Adrenal gland (tissue), 9 donors: ENCODE measurements at regions not wholly inside any gene's neighbourhood (a gene's known extent, or its start where the extent isn't known, plus 50 kb on each side); places are given as distances from the start of the nearest gene placed in this dataset.
A peak's percentile ranks its signal among the peaks of the same experiment; 100 is the strongest.

Source experiments
- DNase-seq, 7 donors: peaks; one replicate each; pipeline ENCODE4 v3.0.0-alpha.2; 2019 to 2020
- H3K27ac ChIP-seq, 5 donors: fragments of 200-600 bp; sonication (generic) in 4 of 5; 1 replicate in 3 of 5; 2 replicates in 2 of 5; pipeline versions ENCODE4 v1.5.1 to v1.8.0; 2016 to 2020; ENCODE audit warnings: mild to moderate bottlenecking in 1 of 5
- H3K27me3 ChIP-seq: fragments of 200-600 bp; 2 replicates; pipeline ENCODE4 v1.8.0; 2021
- H3K36me3 ChIP-seq, 2 donors: fragments of 200-600 bp; replicated peaks in 1 of 2; 1 replicate in 1 of 2; 2 replicates in 1 of 2; pipeline versions ENCODE4 v1.5.1 to v1.8.0; 2018 to 2022
- H3K4me1 ChIP-seq, 2 donors: fragments of 200-600 bp; replicated peaks in 1 of 2; 1 replicate in 1 of 2; 2 replicates in 1 of 2; pipeline versions ENCODE4 v1.5.1 to v1.8.0; 2018 to 2021
- H3K4me3 ChIP-seq, 4 donors: fragments of 200-600 bp; sonication (generic) in 3 of 4; one replicate each; pipeline ENCODE4 v1.5.1; 2016 to 2018
- H3K9me3 ChIP-seq, 3 donors: fragments of 200-600 bp; sonication (generic) in 1 of 3; replicated peaks in 1 of 3; 1 replicate in 2 of 3; 2 replicates in 1 of 3; pipeline versions ENCODE4 v1.5.1 to v1.8.0; 2016 to 2021
- POLR2A ChIP-seq, 2 donors: fragments of 450-650 bp; IDR thresholded peaks; one replicate each; pipeline ENCODE4 v1.6.1; 2017; ENCODE audit warnings: antibody characterized with exemption in 2 of 2, mild to moderate bottlenecking in 2 of 2, moderate library complexity in 1 of 2
- WGBS, 4 donors: extraction: QIAGEN DNeasy Blood & Tissue Kit in 2 of 4; methylation state at CpG; one replicate each; pipeline versions ENCODE4 v1.1.5 to v1.1.7; 2013 to 2017; 5-methylcytosine and 5-hydroxymethylcytosine counted together
- intact Hi-C, 2 donors: fragments of 100-400 bp; cut with DNase I; formaldehyde crosslinking; loops; one replicate each; pipeline versions ENCODE4 v1.14.1 to v1.15.0; 2022 to 2023
- TF ChIP-seq, protein P1 (sequence below), 6 experiments: fragments of 450-650 bp in 4 of 6; fragments of 200-600 bp in 2 of 6; sonication (generic) in 1 of 6; IDR thresholded peaks; 1 replicate in 5 of 6; 2 replicates in 1 of 6; pipeline versions ENCODE4 v1.5.1 to v1.8.0; 2016 to 2021; ENCODE audit warnings: antibody characterized with exemption in 6 of 6, mild to moderate bottlenecking in 2 of 6, moderate library complexity in 1 of 6
- donor health status: healthy with polysubstance abuse.
- donor health status: Bipolar disorder and iron deficiency.
- donor health status: DM: yes; HTN: yes; CAD: no.
- donor health status: DM: no; HTN: no; CAD: no.
- donor health status: DM: no; HTN: no; CAD: no.

DNA sequence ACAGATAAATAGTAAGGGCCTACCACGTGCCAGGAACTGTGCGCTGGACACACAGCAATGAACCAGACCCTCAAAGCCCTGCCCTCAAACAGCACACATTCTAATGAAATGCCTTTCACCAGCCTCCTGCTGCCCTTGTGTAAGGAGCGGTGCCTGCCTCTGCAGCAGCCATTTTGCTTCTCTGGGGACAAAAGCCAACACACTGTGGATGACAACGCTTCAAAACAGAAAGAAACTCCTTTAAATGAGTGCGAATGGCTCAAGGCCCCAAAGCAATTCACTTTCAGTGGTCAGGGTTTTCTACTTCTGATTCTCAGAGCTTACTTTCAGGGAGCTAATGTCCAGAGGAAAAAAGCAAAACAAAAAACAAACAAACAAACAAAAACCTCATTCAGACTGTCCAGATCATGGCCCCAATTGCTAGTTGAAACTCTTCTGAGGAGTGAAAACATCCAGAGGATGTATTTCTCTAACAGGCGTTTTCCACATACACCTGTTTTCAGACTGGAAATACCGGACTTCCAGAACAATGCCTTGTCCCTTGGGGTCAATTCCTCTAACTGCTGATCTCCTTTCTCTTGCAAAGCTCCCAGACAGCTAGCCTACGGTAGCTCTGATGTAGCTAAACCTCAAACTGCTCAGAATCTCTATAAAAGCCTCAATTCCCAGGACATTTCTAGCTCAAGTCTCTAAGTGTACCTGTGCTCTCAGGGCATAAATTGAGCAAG, 323.3 kb upstream of the ZNF521 start:
- Histone ChIP-seq H3K4me1 (no peaks in the 10 kb centered on the region), H3K27me3 (no peaks in the 10 kb centered on the region), H3K4me3 (no peak overlapping the region), H3K27ac (no peak overlapping the region), H3K9me3 (no peaks in the 10 kb centered on the region), H3K36me3 (no peaks in the 10 kb centered on the region)
- DNase-seq: no peak
- WGBS, 4 donors: 78 to 87% (median 81%) methylated on average over 8 of the region's 8 CpGs
- no peak for TF ChIP-seq POLR2A (IDR thresholded peaks at IDR 0.05)
- TF ChIP-seq, protein P1, sequence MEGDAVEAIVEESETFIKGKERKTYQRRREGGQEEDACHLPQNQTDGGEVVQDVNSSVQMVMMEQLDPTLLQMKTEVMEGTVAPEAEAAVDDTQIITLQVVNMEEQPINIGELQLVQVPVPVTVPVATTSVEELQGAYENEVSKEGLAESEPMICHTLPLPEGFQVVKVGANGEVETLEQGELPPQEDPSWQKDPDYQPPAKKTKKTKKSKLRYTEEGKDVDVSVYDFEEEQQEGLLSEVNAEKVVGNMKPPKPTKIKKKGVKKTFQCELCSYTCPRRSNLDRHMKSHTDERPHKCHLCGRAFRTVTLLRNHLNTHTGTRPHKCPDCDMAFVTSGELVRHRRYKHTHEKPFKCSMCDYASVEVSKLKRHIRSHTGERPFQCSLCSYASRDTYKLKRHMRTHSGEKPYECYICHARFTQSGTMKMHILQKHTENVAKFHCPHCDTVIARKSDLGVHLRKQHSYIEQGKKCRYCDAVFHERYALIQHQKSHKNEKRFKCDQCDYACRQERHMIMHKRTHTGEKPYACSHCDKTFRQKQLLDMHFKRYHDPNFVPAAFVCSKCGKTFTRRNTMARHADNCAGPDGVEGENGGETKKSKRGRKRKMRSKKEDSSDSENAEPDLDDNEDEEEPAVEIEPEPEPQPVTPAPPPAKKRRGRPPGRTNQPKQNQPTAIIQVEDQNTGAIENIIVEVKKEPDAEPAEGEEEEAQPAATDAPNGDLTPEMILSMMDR (IDR thresholded peaks at IDR 0.05): no peak
- intact Hi-C loops: no loop called here

DNA sequence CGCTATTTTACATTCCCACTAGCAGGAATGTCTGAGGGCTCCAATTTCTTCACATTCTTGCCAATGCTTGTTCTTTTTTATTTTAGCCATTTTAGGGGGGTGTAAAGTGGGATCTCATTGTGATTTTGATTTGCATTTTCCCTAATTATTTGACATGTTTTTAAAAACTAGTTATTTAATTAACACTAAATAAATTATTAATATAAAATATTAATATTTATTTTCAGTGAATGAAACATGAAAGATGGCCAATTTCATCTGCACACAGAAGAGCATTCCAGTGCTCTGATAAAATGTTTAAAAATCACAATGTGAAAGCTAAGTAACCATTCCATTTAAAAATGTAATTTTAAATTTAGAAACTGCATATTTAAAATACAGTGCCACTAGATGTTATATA, 322.2 kb upstream of the ZNF521 start:
- no peaks in the 10 kb centered on the region for H3K4me1 ChIP-seq
- H3K27ac ChIP-seq: no peak overlapping the region
- TF ChIP-seq, protein P1 (IDR thresholded peaks at IDR 0.05): no peak
- TF ChIP-seq POLR2A (IDR thresholded peaks at IDR 0.05): no peak
- no peak overlapping the region for H3K4me3 ChIP-seq
- H3K9me3 ChIP-seq: no peaks in the 10 kb centered on the region
- no peaks in the 10 kb centered on the region for H3K36me3 ChIP-seq
- no peaks in the 10 kb centered on the region for H3K27me3 ChIP-seq
- no peak for DNase-seq
- 91 to 100% (median 95%) methylated on average over 1 of the region's 1 CpG for WGBS, 4 donors
- intact Hi-C loops: no loop called here

DNA sequence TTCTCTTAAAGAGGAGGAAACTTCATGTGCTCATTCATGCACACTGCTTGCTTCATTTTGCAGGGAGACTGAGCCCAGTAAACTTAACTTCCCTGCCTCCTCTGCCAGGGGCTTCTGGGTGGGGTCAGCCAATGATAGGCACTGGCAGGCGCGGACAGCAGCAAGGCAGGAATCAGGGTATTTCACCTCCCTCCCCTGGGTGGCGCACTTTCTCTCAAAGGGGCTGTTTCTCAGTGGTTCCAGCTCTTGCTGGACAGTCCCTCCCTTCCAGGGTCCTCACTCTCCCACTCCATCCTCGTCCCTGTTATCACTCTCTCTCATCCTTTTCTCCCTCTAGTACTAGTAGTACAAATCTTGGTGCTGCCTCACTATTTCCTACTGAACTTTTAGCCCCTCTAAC, 320.5 kb upstream of the ZNF521 start:
- intact Hi-C loops: no loop called here
- no peak for DNase-seq
- 83 to 88% (median 86%) methylated on average over 4 of the region's 4 CpGs for WGBS, 4 donors
- no peak overlapping the region for H3K27ac ChIP-seq
- H3K36me3 ChIP-seq: no peaks in the 10 kb centered on the region
- no peaks in the 10 kb centered on the region for H3K4me1 ChIP-seq
- TF ChIP-seq, protein P1 (IDR thresholded peaks at IDR 0.05): peak in 1 of 6 experiments; percentile 12
- no peak for TF ChIP-seq POLR2A (IDR thresholded peaks at IDR 0.05)
- H3K9me3 ChIP-seq: no peaks in the 10 kb centered on the region
- H3K4me3 ChIP-seq: no peak overlapping the region
- no peaks in the 10 kb centered on the region for H3K27me3 ChIP-seq

DNA sequence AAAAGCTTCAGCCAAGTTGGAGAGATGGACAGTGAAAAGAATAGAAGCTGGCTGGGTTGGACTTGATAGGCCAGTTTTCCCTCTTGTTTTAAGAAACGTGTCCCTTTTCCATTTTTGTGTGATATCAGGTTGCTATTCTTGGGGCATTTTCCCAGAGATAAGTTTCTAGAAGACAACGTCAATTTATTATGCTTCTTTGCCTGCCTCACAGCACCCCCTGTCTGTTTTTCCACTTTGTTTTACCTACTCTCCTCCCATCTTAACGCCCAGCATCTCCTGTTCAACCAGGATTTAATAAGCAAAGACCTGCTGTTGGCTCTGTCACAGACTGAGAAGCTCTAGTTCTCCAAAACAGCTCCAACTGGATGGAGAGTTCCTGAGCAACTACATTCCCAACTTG, 317.8 kb upstream of the ZNF521 start:
- no peaks in the 10 kb centered on the region for H3K36me3 ChIP-seq
- H3K9me3 ChIP-seq: no peaks in the 10 kb centered on the region
- H3K4me3 ChIP-seq: no peak overlapping the region
- no peak overlapping the region for H3K27ac ChIP-seq
- TF ChIP-seq, protein P1 (IDR thresholded peaks at IDR 0.05): peak in 5 of 6 experiments; percentile 17 to 55 (median 32)
- no peak for TF ChIP-seq POLR2A (IDR thresholded peaks at IDR 0.05)
- no peaks in the 10 kb centered on the region for H3K4me1 ChIP-seq
- intact Hi-C loops: loop anchor here in 1 of 2 donors (10.0 kb wide), 1 partner anchor 795 kb away; no protein-coding TSS in a partner anchor
- 25 to 37% (median 29%) methylated on average over 3 of the region's 3 CpGs for WGBS, 4 donors
- DNase-seq: peak in 5 of 7 donors; percentile 13 to 58 (median 26)
- H3K27me3 ChIP-seq: no peaks in the 10 kb centered on the region
